ENCODE measurements at regions not wholly inside any gene's neighbourhood (a gene's known extent, or its start where the extent isn't known, plus 50 kb on each side); places are given as distances from the start of the nearest gene placed in this dataset.

DNA sequence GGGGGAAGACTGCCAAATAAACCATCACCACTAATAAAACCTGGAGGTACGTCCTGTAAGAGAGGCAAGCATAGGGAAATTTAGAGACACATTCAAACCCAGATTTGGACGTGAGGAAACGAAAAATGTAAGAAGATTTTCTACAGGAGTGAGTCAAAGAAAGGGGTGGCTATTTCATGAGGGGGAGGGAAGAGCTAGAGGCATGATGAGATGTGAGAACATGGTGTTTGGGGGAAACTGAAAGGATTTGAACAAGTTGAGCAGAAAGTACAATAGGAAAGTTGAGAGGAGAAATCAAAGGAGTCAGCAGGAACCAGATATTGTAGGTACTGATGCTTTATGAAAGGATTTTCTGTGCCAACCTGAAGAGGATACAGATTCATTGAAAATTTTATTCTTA, 179.1 kb upstream of the HS3ST5 start (continued):
- TF ChIP-seq, protein P1, sequence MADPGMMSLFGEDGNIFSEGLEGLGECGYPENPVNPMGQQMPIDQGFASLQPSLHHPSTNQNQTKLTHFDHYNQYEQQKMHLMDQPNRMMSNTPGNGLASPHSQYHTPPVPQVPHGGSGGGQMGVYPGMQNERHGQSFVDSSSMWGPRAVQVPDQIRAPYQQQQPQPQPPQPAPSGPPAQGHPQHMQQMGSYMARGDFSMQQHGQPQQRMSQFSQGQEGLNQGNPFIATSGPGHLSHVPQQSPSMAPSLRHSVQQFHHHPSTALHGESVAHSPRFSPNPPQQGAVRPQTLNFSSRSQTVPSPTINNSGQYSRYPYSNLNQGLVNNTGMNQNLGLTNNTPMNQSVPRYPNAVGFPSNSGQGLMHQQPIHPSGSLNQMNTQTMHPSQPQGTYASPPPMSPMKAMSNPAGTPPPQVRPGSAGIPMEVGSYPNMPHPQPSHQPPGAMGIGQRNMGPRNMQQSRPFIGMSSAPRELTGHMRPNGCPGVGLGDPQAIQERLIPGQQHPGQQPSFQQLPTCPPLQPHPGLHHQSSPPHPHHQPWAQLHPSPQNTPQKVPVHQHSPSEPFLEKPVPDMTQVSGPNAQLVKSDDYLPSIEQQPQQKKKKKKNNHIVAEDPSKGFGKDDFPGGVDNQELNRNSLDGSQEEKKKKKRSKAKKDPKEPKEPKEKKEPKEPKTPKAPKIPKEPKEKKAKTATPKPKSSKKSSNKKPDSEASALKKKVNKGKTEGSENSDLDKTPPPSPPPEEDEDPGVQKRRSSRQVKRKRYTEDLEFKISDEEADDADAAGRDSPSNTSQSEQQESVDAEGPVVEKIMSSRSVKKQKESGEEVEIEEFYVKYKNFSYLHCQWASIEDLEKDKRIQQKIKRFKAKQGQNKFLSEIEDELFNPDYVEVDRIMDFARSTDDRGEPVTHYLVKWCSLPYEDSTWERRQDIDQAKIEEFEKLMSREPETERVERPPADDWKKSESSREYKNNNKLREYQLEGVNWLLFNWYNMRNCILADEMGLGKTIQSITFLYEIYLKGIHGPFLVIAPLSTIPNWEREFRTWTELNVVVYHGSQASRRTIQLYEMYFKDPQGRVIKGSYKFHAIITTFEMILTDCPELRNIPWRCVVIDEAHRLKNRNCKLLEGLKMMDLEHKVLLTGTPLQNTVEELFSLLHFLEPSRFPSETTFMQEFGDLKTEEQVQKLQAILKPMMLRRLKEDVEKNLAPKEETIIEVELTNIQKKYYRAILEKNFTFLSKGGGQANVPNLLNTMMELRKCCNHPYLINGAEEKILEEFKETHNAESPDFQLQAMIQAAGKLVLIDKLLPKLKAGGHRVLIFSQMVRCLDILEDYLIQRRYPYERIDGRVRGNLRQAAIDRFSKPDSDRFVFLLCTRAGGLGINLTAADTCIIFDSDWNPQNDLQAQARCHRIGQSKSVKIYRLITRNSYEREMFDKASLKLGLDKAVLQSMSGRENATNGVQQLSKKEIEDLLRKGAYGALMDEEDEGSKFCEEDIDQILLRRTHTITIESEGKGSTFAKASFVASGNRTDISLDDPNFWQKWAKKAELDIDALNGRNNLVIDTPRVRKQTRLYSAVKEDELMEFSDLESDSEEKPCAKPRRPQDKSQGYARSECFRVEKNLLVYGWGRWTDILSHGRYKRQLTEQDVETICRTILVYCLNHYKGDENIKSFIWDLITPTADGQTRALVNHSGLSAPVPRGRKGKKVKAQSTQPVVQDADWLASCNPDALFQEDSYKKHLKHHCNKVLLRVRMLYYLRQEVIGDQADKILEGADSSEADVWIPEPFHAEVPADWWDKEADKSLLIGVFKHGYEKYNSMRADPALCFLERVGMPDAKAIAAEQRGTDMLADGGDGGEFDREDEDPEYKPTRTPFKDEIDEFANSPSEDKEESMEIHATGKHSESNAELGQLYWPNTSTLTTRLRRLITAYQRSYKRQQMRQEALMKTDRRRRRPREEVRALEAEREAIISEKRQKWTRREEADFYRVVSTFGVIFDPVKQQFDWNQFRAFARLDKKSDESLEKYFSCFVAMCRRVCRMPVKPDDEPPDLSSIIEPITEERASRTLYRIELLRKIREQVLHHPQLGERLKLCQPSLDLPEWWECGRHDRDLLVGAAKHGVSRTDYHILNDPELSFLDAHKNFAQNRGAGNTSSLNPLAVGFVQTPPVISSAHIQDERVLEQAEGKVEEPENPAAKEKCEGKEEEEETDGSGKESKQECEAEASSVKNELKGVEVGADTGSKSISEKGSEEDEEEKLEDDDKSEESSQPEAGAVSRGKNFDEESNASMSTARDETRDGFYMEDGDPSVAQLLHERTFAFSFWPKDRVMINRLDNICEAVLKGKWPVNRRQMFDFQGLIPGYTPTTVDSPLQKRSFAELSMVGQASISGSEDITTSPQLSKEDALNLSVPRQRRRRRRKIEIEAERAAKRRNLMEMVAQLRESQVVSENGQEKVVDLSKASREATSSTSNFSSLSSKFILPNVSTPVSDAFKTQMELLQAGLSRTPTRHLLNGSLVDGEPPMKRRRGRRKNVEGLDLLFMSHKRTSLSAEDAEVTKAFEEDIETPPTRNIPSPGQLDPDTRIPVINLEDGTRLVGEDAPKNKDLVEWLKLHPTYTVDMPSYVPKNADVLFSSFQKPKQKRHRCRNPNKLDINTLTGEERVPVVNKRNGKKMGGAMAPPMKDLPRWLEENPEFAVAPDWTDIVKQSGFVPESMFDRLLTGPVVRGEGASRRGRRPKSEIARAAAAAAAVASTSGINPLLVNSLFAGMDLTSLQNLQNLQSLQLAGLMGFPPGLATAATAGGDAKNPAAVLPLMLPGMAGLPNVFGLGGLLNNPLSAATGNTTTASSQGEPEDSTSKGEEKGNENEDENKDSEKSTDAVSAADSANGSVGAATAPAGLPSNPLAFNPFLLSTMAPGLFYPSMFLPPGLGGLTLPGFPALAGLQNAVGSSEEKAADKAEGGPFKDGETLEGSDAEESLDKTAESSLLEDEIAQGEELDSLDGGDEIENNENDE (IDR thresholded peaks at IDR 0.05; ENCODE audit: insufficient replicate concordance, low read length): no peak
- no peak for TF ChIP-seq POLR2A (IDR thresholded peaks at IDR 0.05; ENCODE audit: control extremely low read depth in 1 of 2, low read depth in 2 of 2, low read length in 2 of 2)
- TF ChIP-seq CREB1 (IDR thresholded peaks at IDR 0.05): no peak
- TF ChIP-seq RFX5 (IDR thresholded peaks at IDR 0.05; ENCODE audit: borderline replicate concordance, low read depth, low read length): no peak
- no peak for TF ChIP-seq GABPA (IDR thresholded peaks at IDR 0.05; ENCODE audit: borderline replicate concordance, insufficient read depth, low read length)
- TF ChIP-seq, protein P2, sequence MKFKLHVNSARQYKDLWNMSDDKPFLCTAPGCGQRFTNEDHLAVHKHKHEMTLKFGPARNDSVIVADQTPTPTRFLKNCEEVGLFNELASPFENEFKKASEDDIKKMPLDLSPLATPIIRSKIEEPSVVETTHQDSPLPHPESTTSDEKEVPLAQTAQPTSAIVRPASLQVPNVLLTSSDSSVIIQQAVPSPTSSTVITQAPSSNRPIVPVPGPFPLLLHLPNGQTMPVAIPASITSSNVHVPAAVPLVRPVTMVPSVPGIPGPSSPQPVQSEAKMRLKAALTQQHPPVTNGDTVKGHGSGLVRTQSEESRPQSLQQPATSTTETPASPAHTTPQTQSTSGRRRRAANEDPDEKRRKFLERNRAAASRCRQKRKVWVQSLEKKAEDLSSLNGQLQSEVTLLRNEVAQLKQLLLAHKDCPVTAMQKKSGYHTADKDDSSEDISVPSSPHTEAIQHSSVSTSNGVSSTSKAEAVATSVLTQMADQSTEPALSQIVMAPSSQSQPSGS (IDR thresholded peaks at IDR 0.05; ENCODE audit: low read length): no peak
- no peak for TF ChIP-seq FOSL1 (IDR thresholded peaks at IDR 0.05; ENCODE audit: insufficient read depth, low read depth, low read length)
